A549 (cell line): ENCODE measurements at regions not wholly inside any gene's neighbourhood (a gene's known extent, or its start where the extent isn't known, plus 50 kb on each side); places are given as distances from the start of the nearest gene placed in this dataset.

Experiments used
- BHLHE40 ChIP-seq: IDR thresholded peaks from 2 replicates; pipeline ENCODE4 v1.6.1; 2012; ENCODE audit warnings: low read depth, low read length, inconsistent platforms
- CEBPB ChIP-seq, 2 experiments: fragments of >200 bp in 1 of 2; sonication (Bioruptor Twin) in 1 of 2; formaldehyde crosslinking in 1 of 2; IDR thresholded peaks; 2 replicates each; pipeline ENCODE4 v1.6.1; 2012 to 2016
- CHD4 ChIP-seq: fragments of 200-600 bp; sonication (generic); IDR thresholded peaks from 2 replicates; pipeline ENCODE4 v1.6.1; 2016; ENCODE audit warnings: antibody characterized with exemption, mild to moderate bottlenecking, borderline replicate concordance
- HOXB5 ChIP-seq: fragments of 250-450 bp; sonication (Bioruptor Pico); IDR thresholded peaks from 2 replicates; pipeline ENCODE4 v1.5.0; 2020; ENCODE audit warnings: mild to moderate bottlenecking, moderate library complexity
- JUNB ChIP-seq: fragments of >200 bp; sonication (Bioruptor Twin); formaldehyde crosslinking; IDR thresholded peaks from 2 replicates; pipeline ENCODE4 v1.6.1; 2016
- MYC ChIP-seq: IDR thresholded peaks from 2 replicates; pipeline ENCODE4 v1.6.1; 2012; ENCODE audit warnings: mild to moderate bottlenecking, inconsistent platforms, low read length, improper control_type of control experiment, borderline replicate concordance
- POLR2A ChIP-seq: IDR thresholded peaks from 2 replicates; pipeline ENCODE4 v1.6.1; 2012; ENCODE audit warnings: mild to moderate bottlenecking, low read length
- POLR2AphosphoS2 ChIP-seq: conservative IDR thresholded peaks from 2 replicates; pipeline ENCODE4 v1.6.1; 2012; ENCODE audit warnings: low read length, improper control_type of control experiment, inconsistent platforms
- RCOR1 ChIP-seq: fragments of 150-350 bp; IDR thresholded peaks from 2 replicates; pipeline ENCODE4 v1.6.1; 2014; ENCODE audit warnings: antibody characterized with exemption, low read length, low read depth
- RFX5 ChIP-seq: fragments of 450-650 bp; IDR thresholded peaks from 2 replicates; pipeline ENCODE4 v1.7.1; 2014; ENCODE audit warnings: antibody characterized with exemption, mild to moderate bottlenecking, moderate library complexity
- TF ChIP-seq, protein P1 (sequence below): fragments of >200 bp; sonication (Bioruptor Twin); formaldehyde crosslinking; IDR thresholded peaks from 3 replicates; pipeline ENCODE4 v1.5.1; 2016
- TF ChIP-seq, protein P2 (sequence below): fragments of 200-600 bp; sonication (generic); IDR thresholded peaks from 2 replicates; pipeline ENCODE4 v1.6.1; 2016; ENCODE audit warnings: antibody characterized with exemption, mild to moderate bottlenecking, moderate library complexity
- TF ChIP-seq, protein P3 (sequence below): IDR thresholded peaks from 2 replicates; pipeline ENCODE4 v1.6.1; 2012
- TF ChIP-seq, protein P4 (sequence below): fragments of 150-350 bp; IDR thresholded peaks from 2 replicates; pipeline ENCODE4 v1.6.1; 2014; ENCODE audit warnings: low read depth, mild to moderate bottlenecking, low read length

DNA sequence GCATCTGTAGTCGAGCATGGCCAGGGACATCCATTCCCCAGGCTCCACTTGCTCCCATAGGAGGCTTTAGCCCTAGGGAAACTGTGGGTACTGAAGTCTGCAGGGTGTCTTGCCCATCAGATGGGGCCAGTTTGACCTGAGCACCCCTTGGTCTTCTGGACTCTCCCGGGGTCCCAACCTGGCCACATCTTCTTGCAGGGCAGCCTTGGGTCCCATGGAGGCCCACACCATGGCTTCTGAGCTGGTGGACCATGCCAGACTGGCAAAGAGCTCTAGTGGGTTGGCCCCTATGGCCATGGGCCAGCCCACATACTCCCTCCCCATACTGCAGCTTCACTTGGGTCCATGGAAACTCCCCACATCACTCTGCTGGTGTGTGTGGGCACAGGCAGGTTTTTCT is 154.4 kb upstream of the PRLR start:
- TF ChIP-seq, protein P1, sequence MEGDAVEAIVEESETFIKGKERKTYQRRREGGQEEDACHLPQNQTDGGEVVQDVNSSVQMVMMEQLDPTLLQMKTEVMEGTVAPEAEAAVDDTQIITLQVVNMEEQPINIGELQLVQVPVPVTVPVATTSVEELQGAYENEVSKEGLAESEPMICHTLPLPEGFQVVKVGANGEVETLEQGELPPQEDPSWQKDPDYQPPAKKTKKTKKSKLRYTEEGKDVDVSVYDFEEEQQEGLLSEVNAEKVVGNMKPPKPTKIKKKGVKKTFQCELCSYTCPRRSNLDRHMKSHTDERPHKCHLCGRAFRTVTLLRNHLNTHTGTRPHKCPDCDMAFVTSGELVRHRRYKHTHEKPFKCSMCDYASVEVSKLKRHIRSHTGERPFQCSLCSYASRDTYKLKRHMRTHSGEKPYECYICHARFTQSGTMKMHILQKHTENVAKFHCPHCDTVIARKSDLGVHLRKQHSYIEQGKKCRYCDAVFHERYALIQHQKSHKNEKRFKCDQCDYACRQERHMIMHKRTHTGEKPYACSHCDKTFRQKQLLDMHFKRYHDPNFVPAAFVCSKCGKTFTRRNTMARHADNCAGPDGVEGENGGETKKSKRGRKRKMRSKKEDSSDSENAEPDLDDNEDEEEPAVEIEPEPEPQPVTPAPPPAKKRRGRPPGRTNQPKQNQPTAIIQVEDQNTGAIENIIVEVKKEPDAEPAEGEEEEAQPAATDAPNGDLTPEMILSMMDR = no peak
- TF ChIP-seq, protein P2, sequence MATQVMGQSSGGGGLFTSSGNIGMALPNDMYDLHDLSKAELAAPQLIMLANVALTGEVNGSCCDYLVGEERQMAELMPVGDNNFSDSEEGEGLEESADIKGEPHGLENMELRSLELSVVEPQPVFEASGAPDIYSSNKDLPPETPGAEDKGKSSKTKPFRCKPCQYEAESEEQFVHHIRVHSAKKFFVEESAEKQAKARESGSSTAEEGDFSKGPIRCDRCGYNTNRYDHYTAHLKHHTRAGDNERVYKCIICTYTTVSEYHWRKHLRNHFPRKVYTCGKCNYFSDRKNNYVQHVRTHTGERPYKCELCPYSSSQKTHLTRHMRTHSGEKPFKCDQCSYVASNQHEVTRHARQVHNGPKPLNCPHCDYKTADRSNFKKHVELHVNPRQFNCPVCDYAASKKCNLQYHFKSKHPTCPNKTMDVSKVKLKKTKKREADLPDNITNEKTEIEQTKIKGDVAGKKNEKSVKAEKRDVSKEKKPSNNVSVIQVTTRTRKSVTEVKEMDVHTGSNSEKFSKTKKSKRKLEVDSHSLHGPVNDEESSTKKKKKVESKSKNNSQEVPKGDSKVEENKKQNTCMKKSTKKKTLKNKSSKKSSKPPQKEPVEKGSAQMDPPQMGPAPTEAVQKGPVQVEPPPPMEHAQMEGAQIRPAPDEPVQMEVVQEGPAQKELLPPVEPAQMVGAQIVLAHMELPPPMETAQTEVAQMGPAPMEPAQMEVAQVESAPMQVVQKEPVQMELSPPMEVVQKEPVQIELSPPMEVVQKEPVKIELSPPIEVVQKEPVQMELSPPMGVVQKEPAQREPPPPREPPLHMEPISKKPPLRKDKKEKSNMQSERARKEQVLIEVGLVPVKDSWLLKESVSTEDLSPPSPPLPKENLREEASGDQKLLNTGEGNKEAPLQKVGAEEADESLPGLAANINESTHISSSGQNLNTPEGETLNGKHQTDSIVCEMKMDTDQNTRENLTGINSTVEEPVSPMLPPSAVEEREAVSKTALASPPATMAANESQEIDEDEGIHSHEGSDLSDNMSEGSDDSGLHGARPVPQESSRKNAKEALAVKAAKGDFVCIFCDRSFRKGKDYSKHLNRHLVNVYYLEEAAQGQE = no peak
- no peak for TF ChIP-seq RFX5
- TF ChIP-seq BHLHE40 = no peak
- TF ChIP-seq, protein P3, sequence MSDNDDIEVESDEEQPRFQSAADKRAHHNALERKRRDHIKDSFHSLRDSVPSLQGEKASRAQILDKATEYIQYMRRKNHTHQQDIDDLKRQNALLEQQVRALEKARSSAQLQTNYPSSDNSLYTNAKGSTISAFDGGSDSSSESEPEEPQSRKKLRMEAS = no peak
- TF ChIP-seq JUNB = no peak
- no peak for TF ChIP-seq CEBPB (IDR thresholded peaks at IDR 0.05)
- no peak for TF ChIP-seq HOXB5 (CRISPR knock-in tag)
- TF ChIP-seq POLR2A = no peak
- TF ChIP-seq, protein P4, sequence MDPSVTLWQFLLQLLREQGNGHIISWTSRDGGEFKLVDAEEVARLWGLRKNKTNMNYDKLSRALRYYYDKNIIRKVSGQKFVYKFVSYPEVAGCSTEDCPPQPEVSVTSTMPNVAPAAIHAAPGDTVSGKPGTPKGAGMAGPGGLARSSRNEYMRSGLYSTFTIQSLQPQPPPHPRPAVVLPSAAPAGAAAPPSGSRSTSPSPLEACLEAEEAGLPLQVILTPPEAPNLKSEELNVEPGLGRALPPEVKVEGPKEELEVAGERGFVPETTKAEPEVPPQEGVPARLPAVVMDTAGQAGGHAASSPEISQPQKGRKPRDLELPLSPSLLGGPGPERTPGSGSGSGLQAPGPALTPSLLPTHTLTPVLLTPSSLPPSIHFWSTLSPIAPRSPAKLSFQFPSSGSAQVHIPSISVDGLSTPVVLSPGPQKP = no peak
- TF ChIP-seq CHD4 = no peak
- no peak for TF ChIP-seq POLR2AphosphoS2
- no peak for TF ChIP-seq RCOR1
- TF ChIP-seq MYC = no peak
